Ishikawa (cell line): ENCODE measurements at regions not wholly inside any gene's neighbourhood (a gene's known extent, or its start where the extent isn't known, plus 50 kb on each side); places are given as distances from the start of the nearest gene placed in this dataset.

Source experiments
- EGR1 ChIP-seq: IDR thresholded peaks from 2 replicates; pipeline ENCODE4 v1.6.1; 2012
- EP300 ChIP-seq: IDR thresholded peaks from 2 replicates; pipeline ENCODE4 v1.6.1; 2012; ENCODE audit warnings: borderline replicate concordance
- FOXM1 ChIP-seq: IDR thresholded peaks from 2 replicates; pipeline ENCODE4 v1.6.1; 2012; ENCODE audit warnings: low read depth, borderline replicate concordance
- TCF12 ChIP-seq: IDR thresholded peaks from 2 replicates; pipeline ENCODE4 v1.6.1; 2012; ENCODE audit warnings: low read depth
- TEAD4 ChIP-seq: IDR thresholded peaks from 2 replicates; pipeline ENCODE4 v1.6.1; 2012
- YY1 ChIP-seq: IDR thresholded peaks from 2 replicates; pipeline ENCODE4 v1.6.1; 2012; ENCODE audit warnings: low read depth
- ZBTB7A ChIP-seq: IDR thresholded peaks from 2 replicates; pipeline ENCODE4 v1.6.1; 2012; ENCODE audit warnings: low read depth
- TF ChIP-seq, protein P1 (sequence below): IDR thresholded peaks from 2 replicates; pipeline ENCODE4 v1.6.1; 2012
- TF ChIP-seq, protein P2 (sequence below): IDR thresholded peaks from 2 replicates; pipeline ENCODE4 v1.6.1; 2012; ENCODE audit warnings: low read depth, mild to moderate bottlenecking

DNA sequence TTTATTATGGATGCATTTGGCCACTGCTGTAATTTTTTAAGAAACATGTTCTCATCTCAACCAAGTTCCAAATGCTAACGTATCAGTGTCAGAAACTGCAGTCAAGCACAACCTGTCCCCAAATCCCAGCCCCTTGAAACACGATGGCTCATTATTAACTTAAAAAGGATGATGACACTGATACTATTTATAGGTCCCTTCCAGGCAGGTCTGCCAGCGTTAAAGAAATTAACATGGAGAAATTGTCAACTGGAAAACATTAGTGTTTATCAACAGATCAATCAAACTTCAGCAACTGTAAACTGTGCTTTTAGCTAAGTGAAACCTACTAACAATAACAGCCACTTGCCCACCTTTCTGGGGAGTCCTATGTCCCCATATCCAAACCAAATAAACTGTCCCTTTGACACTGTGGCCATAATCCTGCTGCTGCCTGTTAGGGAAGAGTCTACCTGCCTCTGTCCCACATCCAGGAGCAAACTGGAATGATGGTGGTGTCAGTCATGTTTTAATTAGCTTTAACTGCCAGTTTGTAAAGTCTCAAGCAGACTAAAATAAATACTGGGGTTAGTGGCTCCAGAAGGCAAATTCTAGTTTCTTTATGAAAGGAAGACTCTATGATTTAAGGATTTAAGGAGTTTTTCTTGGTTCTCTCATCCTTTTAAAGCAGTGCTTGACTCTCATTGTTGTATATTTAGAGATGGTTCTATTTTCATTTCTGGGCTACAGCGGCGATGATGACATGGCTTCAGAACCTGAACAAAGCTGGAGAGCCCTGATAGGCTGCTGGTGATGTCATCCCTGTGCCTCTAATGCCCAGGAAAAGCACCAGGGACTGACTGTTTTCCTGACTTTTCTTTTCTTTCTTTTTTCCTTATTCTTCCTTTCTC is 583.6 kb upstream of the PIK3C3 start:
- TF ChIP-seq EP300 (no peak), TCF12 (no peak), TEAD4 (no peak), ZBTB7A (no peak), FOXM1 (no peak), EGR1 (no peak), YY1 (no peak)
- TF ChIP-seq, protein P1, sequence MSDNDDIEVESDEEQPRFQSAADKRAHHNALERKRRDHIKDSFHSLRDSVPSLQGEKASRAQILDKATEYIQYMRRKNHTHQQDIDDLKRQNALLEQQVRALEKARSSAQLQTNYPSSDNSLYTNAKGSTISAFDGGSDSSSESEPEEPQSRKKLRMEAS, result no peak
- TF ChIP-seq, protein P2, sequence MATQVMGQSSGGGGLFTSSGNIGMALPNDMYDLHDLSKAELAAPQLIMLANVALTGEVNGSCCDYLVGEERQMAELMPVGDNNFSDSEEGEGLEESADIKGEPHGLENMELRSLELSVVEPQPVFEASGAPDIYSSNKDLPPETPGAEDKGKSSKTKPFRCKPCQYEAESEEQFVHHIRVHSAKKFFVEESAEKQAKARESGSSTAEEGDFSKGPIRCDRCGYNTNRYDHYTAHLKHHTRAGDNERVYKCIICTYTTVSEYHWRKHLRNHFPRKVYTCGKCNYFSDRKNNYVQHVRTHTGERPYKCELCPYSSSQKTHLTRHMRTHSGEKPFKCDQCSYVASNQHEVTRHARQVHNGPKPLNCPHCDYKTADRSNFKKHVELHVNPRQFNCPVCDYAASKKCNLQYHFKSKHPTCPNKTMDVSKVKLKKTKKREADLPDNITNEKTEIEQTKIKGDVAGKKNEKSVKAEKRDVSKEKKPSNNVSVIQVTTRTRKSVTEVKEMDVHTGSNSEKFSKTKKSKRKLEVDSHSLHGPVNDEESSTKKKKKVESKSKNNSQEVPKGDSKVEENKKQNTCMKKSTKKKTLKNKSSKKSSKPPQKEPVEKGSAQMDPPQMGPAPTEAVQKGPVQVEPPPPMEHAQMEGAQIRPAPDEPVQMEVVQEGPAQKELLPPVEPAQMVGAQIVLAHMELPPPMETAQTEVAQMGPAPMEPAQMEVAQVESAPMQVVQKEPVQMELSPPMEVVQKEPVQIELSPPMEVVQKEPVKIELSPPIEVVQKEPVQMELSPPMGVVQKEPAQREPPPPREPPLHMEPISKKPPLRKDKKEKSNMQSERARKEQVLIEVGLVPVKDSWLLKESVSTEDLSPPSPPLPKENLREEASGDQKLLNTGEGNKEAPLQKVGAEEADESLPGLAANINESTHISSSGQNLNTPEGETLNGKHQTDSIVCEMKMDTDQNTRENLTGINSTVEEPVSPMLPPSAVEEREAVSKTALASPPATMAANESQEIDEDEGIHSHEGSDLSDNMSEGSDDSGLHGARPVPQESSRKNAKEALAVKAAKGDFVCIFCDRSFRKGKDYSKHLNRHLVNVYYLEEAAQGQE, result no peak
